SH-SY5Y (cell line): ENCODE measurements at regions not wholly inside any gene's neighbourhood (a gene's known extent, or its start where the extent isn't known, plus 50 kb on each side); places are given as distances from the start of the nearest gene placed in this dataset.

Experiments
- GATA2 ChIP-seq: IDR thresholded peaks from 2 replicates; pipeline ENCODE4 v1.6.1; 2011; ENCODE audit warnings: mild to moderate bottlenecking, low read depth, low read length
- GATA3 ChIP-seq: IDR thresholded peaks from 2 replicates; pipeline ENCODE4 v1.6.1; 2011; ENCODE audit warnings: low read depth, mild to moderate bottlenecking, low read length, moderate library complexity

DNA sequence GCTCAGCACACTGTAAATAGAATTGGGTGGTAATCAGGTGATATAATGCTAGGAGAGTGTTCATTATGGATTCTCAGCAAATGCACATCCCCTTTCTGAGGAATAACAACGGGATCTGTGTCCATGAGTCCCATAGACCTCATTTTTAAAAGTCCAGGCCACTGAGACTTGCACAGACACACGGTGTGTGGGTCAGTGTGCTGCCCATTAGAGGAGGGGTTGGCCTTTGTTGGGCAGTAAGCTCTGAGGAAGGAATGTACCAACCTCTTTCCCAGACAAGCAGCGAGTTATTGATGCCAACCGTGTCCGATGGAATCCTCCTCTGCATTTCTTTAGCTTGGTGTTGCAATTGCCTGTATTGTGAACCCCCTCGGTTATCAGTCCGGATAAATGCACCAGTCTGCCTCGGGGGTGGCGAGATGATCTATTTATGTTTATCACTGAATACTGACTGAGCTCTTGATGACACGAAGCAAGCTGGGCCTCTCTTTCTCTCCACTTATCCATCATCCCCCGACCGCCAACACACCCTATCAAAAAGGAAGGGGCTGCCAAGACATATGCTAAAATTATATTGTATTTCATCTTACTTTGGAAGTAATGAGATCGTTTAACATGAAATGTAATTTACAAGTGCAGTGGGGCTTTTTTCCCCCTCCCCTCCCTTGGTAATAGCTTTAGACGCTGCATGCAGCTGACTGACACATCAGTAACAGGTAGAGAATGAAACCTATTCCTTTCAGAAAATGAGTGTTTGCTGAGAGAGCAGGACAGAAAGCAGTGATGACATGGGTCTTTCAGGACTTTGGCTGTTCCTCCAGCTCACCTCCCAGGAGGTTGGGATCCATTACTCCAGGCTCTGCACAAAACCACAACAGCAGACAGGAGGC lies 126.6 kb upstream of the ST8SIA2 start:
- TF ChIP-seq GATA2, result no peak
- TF ChIP-seq GATA3, result no peak
